ENCODE measurements at regions not wholly inside any gene's neighbourhood (a gene's known extent, or its start where the extent isn't known, plus 50 kb on each side); places are given as distances from the start of the nearest gene placed in this dataset.

GRCh38 chr21:41068967-41069642 lies 98.9 kb upstream of the BACE2 start:
- TF ChIP-seq HDGF (IDR thresholded peaks at IDR 0.05; ENCODE audit: borderline replicate concordance) (no peak), ELF4 (IDR thresholded peaks at IDR 0.05) (no peak), L3MBTL2 (conservative IDR thresholded peaks at IDR 0.05) (no peak), TARDBP (IDR thresholded peaks at IDR 0.05) (no peak), CTBP1 (IDR thresholded peaks at IDR 0.05; ENCODE audit: borderline replicate concordance) (no peak), SP1 (IDR thresholded peaks at IDR 0.05) (no peak), PKNOX1 (IDR thresholded peaks at IDR 0.05) (no peak), FOXA1 (IDR thresholded peaks at IDR 0.05) (no peak)

All from HEK293T (cell line).